ENCODE measurements at regions not wholly inside any gene's neighbourhood (a gene's known extent, or its start where the extent isn't known, plus 50 kb on each side); places are given as distances from the start of the nearest gene placed in this dataset.

- H3K9ac ChIP-seq (ENCODE audit: insufficient read depth in 1 of 2, low read depth in 2 of 2, low read length in 2 of 2) = no peak overlapping the region
- ATAC-seq (no peak), DNase-seq (ENCODE audit: extremely low read depth in 1 of 4, low spot score in 3 of 4) (no peak), FAIRE-seq (no peak)
- H2AFZ ChIP-seq (ENCODE audit: low read depth, low read length) = no peak overlapping the region
- H3K27me3 ChIP-seq (ENCODE audit: control insufficient read depth in 2 of 2, insufficient read depth in 2 of 2, low read length in 2 of 2) = no peaks in the 10 kb centered on the region
- no peaks in the 10 kb centered on the region for H3K9me3 ChIP-seq (replicated peaks; ENCODE audit: control insufficient read depth, insufficient read depth, low read depth, low read length)
- in situ Hi-C loops (cut with MboI) (no loop called here), intact Hi-C loops (cut with micrococcal nuclease) (no loop called here)
- POLR2A ChIA-PET = interaction anchor here (0.6 kb wide), 1 partner anchor 156 kb away, joined by 3 read pairs; no protein-coding TSS in a partner anchor
- no peaks in the 10 kb centered on the region for H3K36me3 ChIP-seq (ENCODE audit: control insufficient read depth, insufficient read depth, low read length)
- H3K79me2 ChIP-seq (ENCODE audit: control insufficient read depth, insufficient read depth, low read length) = no peaks in the 10 kb centered on the region
- H3K27ac ChIP-seq (ENCODE audit: extremely low read depth, low read depth, low read length) = no peak overlapping the region
- H3K4me2 ChIP-seq (ENCODE audit: insufficient read depth, low read length) = no peak overlapping the region
- H3K4me1 ChIP-seq (replicated peaks in 1 of 2; ENCODE audit: control insufficient read depth in 2 of 2, insufficient read depth in 2 of 2, low read length in 2 of 2) = no peaks in the 10 kb centered on the region
- H4K20me1 ChIP-seq (replicated peaks; ENCODE audit: control insufficient read depth, insufficient read depth, low read length) = no peaks in the 10 kb centered on the region
- H3K4me3 ChIP-seq = no peak overlapping the region
- CTCF ChIA-PET (ENCODE audit: low intra/inter-chr PET ratio) = no interaction called here
- BruUV-seq (replicated peaks) = no TSS peak
- H3K9me1 ChIP-seq (ENCODE audit: control insufficient read depth, insufficient read depth, low read length) = no peaks in the 10 kb centered on the region
- TF ChIP-seq PHTF2 (CRISPR knock-in tag; IDR thresholded peaks at IDR 0.05) = no peak
- no peak for TF ChIP-seq ETS1 (conservative IDR thresholded peaks at IDR 0.05; ENCODE audit: control insufficient read depth, low read depth, low read length)
- TF ChIP-seq ZSCAN32 (CRISPR knock-in tag; IDR thresholded peaks at IDR 0.05) = no peak
- no peak for TF ChIP-seq FOS (IDR thresholded peaks at IDR 0.05; ENCODE audit: extremely low read depth, insufficient read length)
- no peak for TF ChIP-seq LCOR (CRISPR knock-in tag; IDR thresholded peaks at IDR 0.05)
- no peak for TF ChIP-seq FOXJ3 (CRISPR knock-in tag; IDR thresholded peaks at IDR 0.05)
These were observed 236.2 kb downstream of the TBX18 start for GRCh38 chr6:84528201-84528600.

GRCh38 chr6:84526631-84527030 lies 237.8 kb downstream of the TBX18 start:
- Histone ChIP-seq H3K9ac (ENCODE audit: insufficient read depth in 1 of 2, low read depth in 2 of 2, low read length in 2 of 2) (no peak overlapping the region), H4K20me1 (replicated peaks; ENCODE audit: control insufficient read depth, insufficient read depth, low read length) (no peaks in the 10 kb centered on the region), H3K27ac (ENCODE audit: extremely low read depth, low read depth, low read length) (no peak overlapping the region), H2AFZ (ENCODE audit: low read depth, low read length) (no peak overlapping the region), H3K36me3 (ENCODE audit: control insufficient read depth, insufficient read depth, low read length) (no peaks in the 10 kb centered on the region), H3K9me3 (replicated peaks; ENCODE audit: control insufficient read depth, insufficient read depth, low read depth, low read length) (no peaks in the 10 kb centered on the region), H3K4me2 (ENCODE audit: insufficient read depth, low read length) (no peak overlapping the region), H3K79me2 (ENCODE audit: control insufficient read depth, insufficient read depth, low read length) (no peaks in the 10 kb centered on the region), H3K27me3 (ENCODE audit: control insufficient read depth in 2 of 2, insufficient read depth in 2 of 2, low read length in 2 of 2) (no peaks in the 10 kb centered on the region), H3K4me3 (no peak overlapping the region), H3K4me1 (replicated peaks in 1 of 2; ENCODE audit: control insufficient read depth in 2 of 2, insufficient read depth in 2 of 2, low read length in 2 of 2) (no peaks in the 10 kb centered on the region), H3K9me1 (ENCODE audit: control insufficient read depth, insufficient read depth, low read length) (no peaks in the 10 kb centered on the region)
- 0% methylated on average over 2 of the region's 2 CpGs for WGBS (ENCODE audit: insufficient coverage, low coverage, missing lambda C conversion rate)
- CTCF ChIA-PET (ENCODE audit: low intra/inter-chr PET ratio) = no interaction called here
- intact Hi-C loops (cut with micrococcal nuclease) (no loop called here), in situ Hi-C loops (cut with MboI) (no loop called here)
- ATAC-seq (no peak), DNase-seq (ENCODE audit: extremely low read depth in 1 of 4, low spot score in 3 of 4) (no peak), FAIRE-seq (no peak)
- no TSS peak for BruUV-seq (replicated peaks)
- POLR2A ChIA-PET = no interaction called here
- no peak for TF ChIP-seq NFE2L1 (tag; IDR thresholded peaks at IDR 0.05; ENCODE audit: borderline replicate concordance, low read depth)
- no peak for TF ChIP-seq FOXJ3 (CRISPR knock-in tag; IDR thresholded peaks at IDR 0.05)
- no peak for TF ChIP-seq ZNF431 (CRISPR knock-in tag; IDR thresholded peaks at IDR 0.05)
- no peak for TF ChIP-seq POLR2B (IDR thresholded peaks at IDR 0.05; ENCODE audit: low read depth, partially characterized antibody)
- TF ChIP-seq RREB1 (CRISPR knock-in tag; IDR thresholded peaks at IDR 0.05) = no peak
- TF ChIP-seq BHLHE40 (IDR thresholded peaks at IDR 0.05; ENCODE audit: low read length) = no peak

All from K562 (cell line).